Gastrocnemius medialis (tissue), 4 donors: ENCODE measurements at regions not wholly inside any gene's neighbourhood (a gene's known extent, or its start where the extent isn't known, plus 50 kb on each side); places are given as distances from the start of the nearest gene placed in this dataset.

Source experiments
- ATAC-seq, 2 donors: fragments of 150-250 bp; one replicate each; pipeline ENCODE4 v1.9.1; 2016
- DNase-seq, 2 donors: peaks; one replicate each; pipeline ENCODE4 v3.0.0-alpha.2; 2019
- H3K27ac ChIP-seq, 4 donors: fragments of 200-600 bp; sonication (generic); 1 replicate in 1 of 4; 2 replicates in 3 of 4; pipeline ENCODE4 v1.5.1; 2016 to 2018; ENCODE audit warnings: mild to moderate bottlenecking in 2 of 4, moderate library complexity in 1 of 4
- H3K27me3 ChIP-seq, 3 donors: fragments of 200-600 bp; sonication (generic) in 2 of 3; 1 replicate in 1 of 3; 2 replicates in 2 of 3; pipeline versions ENCODE4 v1.5.1 to v1.6.0; 2016 to 2019; ENCODE audit warnings: mild to moderate bottlenecking in 1 of 3, moderate library complexity in 1 of 3
- H3K36me3 ChIP-seq, 2 donors: fragments of 200-600 bp; sonication (generic) in 1 of 2; one replicate each; pipeline ENCODE4 v1.5.1; 2017 to 2018
- H3K4me1 ChIP-seq, 2 donors: fragments of 200-600 bp; sonication (generic) in 1 of 2; one replicate each; pipeline ENCODE4 v1.5.1; 2016 to 2017; ENCODE audit warnings: mild to moderate bottlenecking in 2 of 2
- H3K4me3 ChIP-seq, 4 donors: fragments of 200-600 bp; sonication (generic) in 3 of 4; 1 replicate in 1 of 4; 2 replicates in 3 of 4; pipeline ENCODE4 v1.5.1; 2016 to 2019; ENCODE audit warnings: mild to moderate bottlenecking in 2 of 4
- H3K9me3 ChIP-seq, 3 donors: fragments of 200-600 bp; sonication (generic) in 2 of 3; 1 replicate in 1 of 3; 2 replicates in 2 of 3; pipeline ENCODE4 v1.5.1; 2016 to 2019
- POLR2A ChIP-seq, 2 donors: fragments of 450-650 bp; IDR thresholded peaks; one replicate each; pipeline ENCODE4 v1.6.1; 2017; ENCODE audit warnings: antibody characterized with exemption in 2 of 2, mild to moderate bottlenecking in 2 of 2, moderate library complexity in 2 of 2
- in situ Hi-C, 4 donors: fragments of 200-750 bp; cut with MboI; loops; one replicate each; pipeline versions ENCODE4 v1.15.0 to v1.8.0; 2017; ENCODE audit warnings: low sequenced_read_pairs in 4 of 4
- intact Hi-C: fragments of 100-400 bp; cut with DNase I; formaldehyde crosslinking; loops from one replicate; pipeline ENCODE4 v1.15.1; 2023; ENCODE audit warnings: low total_unique reads
- TF ChIP-seq, protein P1 (sequence below), 5 experiments: fragments of 450-650 bp in 3 of 5; fragments of 200-600 bp in 2 of 5; sonication (generic) in 2 of 5; IDR thresholded peaks in 4 of 5; conservative IDR thresholded peaks in 1 of 5; 1 replicate in 4 of 5; 2 replicates in 1 of 5; pipeline ENCODE4 v1.5.1; 2016 to 2019; ENCODE audit warnings: antibody characterized with exemption in 5 of 5, mild to moderate bottlenecking in 3 of 5, moderate library complexity in 3 of 5

- H3K9me3 ChIP-seq = no peaks in the 10 kb centered on the region
- in situ Hi-C loops = no loop called here
- no peak overlapping the region for H3K4me3 ChIP-seq
- no peak for ATAC-seq
- intact Hi-C loops = no loop called here
- H3K27ac ChIP-seq = no peak overlapping the region
- no peaks in the 10 kb centered on the region for H3K36me3 ChIP-seq
- H3K27me3 ChIP-seq = no peaks in the 10 kb centered on the region
- DNase-seq = no peak
- TF ChIP-seq POLR2A (IDR thresholded peaks at IDR 0.05) = no peak
- TF ChIP-seq, protein P1, sequence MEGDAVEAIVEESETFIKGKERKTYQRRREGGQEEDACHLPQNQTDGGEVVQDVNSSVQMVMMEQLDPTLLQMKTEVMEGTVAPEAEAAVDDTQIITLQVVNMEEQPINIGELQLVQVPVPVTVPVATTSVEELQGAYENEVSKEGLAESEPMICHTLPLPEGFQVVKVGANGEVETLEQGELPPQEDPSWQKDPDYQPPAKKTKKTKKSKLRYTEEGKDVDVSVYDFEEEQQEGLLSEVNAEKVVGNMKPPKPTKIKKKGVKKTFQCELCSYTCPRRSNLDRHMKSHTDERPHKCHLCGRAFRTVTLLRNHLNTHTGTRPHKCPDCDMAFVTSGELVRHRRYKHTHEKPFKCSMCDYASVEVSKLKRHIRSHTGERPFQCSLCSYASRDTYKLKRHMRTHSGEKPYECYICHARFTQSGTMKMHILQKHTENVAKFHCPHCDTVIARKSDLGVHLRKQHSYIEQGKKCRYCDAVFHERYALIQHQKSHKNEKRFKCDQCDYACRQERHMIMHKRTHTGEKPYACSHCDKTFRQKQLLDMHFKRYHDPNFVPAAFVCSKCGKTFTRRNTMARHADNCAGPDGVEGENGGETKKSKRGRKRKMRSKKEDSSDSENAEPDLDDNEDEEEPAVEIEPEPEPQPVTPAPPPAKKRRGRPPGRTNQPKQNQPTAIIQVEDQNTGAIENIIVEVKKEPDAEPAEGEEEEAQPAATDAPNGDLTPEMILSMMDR (IDR thresholded peaks at IDR 0.05 in 4 of 5, conservative IDR thresholded peaks at IDR 0.05 in 1 of 5) = no peak
- peaks cover 11 to 22% of the 10 kb centered on the region in 2 donors for H3K4me1 ChIP-seq
Measured at GRCh38 chr14:76322594-76323220, 53.2 kb upstream of the ESRRB start.

DNA sequence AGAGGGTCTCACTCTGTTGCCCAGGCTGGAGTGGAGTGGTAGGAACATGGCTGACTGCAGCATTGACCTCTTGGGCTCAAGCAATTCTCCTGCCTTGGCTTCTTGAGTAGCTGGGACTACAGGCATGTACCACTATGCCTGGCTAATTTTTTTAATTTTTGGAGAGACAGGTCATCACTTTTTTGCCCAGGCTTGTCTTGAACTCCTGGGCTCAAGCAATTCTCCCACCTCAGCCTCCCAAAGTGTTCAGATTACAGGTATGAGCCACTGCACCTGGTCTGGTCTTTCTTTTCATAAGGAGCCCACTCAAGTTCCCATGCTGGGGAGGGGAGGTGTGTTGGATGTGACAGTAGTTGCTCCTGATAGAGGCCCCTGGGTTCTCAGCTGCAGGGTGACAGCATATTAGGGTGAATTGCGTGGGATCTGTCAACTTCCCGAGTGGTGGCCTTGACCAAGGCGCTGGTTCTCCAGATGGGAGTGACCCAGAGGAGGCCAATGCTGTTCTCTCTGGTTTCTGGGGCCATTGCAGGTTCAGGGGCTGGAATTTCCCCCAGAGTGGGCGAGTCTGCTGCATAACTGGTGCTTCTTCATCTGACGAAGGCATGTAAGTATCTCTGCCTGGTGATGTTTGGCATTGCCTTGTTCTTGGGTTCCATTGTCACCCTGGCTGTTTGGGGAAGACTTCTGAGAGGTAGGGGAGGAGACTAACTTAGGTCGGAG, 52.4 kb upstream of the ESRRB start:
- intact Hi-C loops (no loop called here), in situ Hi-C loops (no loop called here)
- no peaks in the 10 kb centered on the region for H3K36me3 ChIP-seq
- H3K4me3 ChIP-seq = no peak overlapping the region
- no peak for DNase-seq
- H3K27me3 ChIP-seq = no peaks in the 10 kb centered on the region
- no peaks in the 10 kb centered on the region for H3K9me3 ChIP-seq
- ATAC-seq = no peak
- peaks cover 11 to 25% of the 10 kb centered on the region in 2 donors for H3K4me1 ChIP-seq
- H3K27ac ChIP-seq = no peak overlapping the region
- no peak for TF ChIP-seq POLR2A (IDR thresholded peaks at IDR 0.05)
- TF ChIP-seq, protein P1 (IDR thresholded peaks at IDR 0.05 in 4 of 5, conservative IDR thresholded peaks at IDR 0.05 in 1 of 5) = no peak

DNA sequence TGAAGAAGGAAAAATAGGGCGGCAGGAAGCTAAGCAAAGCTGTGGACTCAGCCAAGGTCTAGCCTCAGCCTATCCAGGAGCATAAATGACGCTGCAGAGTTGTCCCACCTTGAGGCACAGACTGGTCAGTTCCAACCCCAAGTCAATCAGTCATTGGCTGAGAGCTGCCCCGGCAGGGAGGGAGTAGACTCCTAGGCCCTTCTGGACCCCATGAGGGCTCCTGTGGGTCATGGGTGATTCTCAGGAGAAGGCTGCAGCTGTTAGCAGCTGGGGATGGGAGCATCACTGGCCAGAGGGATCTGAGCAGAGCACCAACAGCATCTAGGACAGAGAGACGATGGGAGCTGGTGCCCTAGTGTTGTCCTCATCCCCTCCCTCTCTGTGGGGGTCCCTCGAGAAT, 51.8 kb upstream of the ESRRB start:
- in situ Hi-C loops = no loop called here
- no peaks in the 10 kb centered on the region for H3K9me3 ChIP-seq
- H3K36me3 ChIP-seq = no peaks in the 10 kb centered on the region
- no peaks in the 10 kb centered on the region for H3K27me3 ChIP-seq
- intact Hi-C loops = no loop called here
- H3K27ac ChIP-seq = no peak overlapping the region
- no peak overlapping the region for H3K4me3 ChIP-seq
- peaks cover 13 to 31% of the 10 kb centered on the region in 2 donors for H3K4me1 ChIP-seq
- ATAC-seq (no peak), DNase-seq (no peak)
- no peak for TF ChIP-seq POLR2A (IDR thresholded peaks at IDR 0.05)
- TF ChIP-seq, protein P1 (IDR thresholded peaks at IDR 0.05 in 4 of 5, conservative IDR thresholded peaks at IDR 0.05 in 1 of 5) = no peak
